ENCODE measurements at regions not wholly inside any gene's neighbourhood (a gene's known extent, or its start where the extent isn't known, plus 50 kb on each side); places are given as distances from the start of the nearest gene placed in this dataset.

GRCh38 chr21:39080366-39080765 is 102.9 kb downstream of the PSMG1 start:
- DNase-seq (no peak), ATAC-seq (ENCODE audit: insufficient read depth, low FRiP score) (no peak)
- Histone ChIP-seq H3K4me3 (no peak overlapping the region), H3K9ac (ENCODE audit: insufficient read depth in 1 of 2, low read length in 2 of 2) (no peak overlapping the region), H3K27ac (ENCODE audit: low read depth in 1 of 2, low read length in 1 of 2) (no peak overlapping the region), H3K4me1 (ENCODE audit: control insufficient read depth in 5 of 5, insufficient read depth in 5 of 5, low read length in 5 of 5) (peaks cover 0 to 15% (median 7%) of the 10 kb centered on the region in 5 donors), H3K36me3 (ENCODE audit: control insufficient read depth in 4 of 4, insufficient read depth in 4 of 4, low read length in 4 of 4) (no peaks in the 10 kb centered on the region), H3K27me3 (ENCODE audit: control insufficient read depth in 3 of 3, insufficient read depth in 3 of 3, low read length in 2 of 3) (no peaks in the 10 kb centered on the region), H3K9me3 (ENCODE audit: control insufficient read depth in 4 of 4, insufficient read depth in 3 of 4, low read length in 3 of 4) (no peaks in the 10 kb centered on the region)
- 80 to 91% methylated on average over 5 of the region's 5 CpGs for WGBS, 2 donors
- TF ChIP-seq CTCF (IDR thresholded peaks at IDR 0.05; ENCODE audit: control extremely low read depth, extremely low read depth): no peak

GRCh38 chr21:39079617-39080016 is 103.6 kb downstream of the PSMG1 start:
- DNase-seq (peak; percentile 40 to 64 (median 47)), ATAC-seq (ENCODE audit: insufficient read depth, low FRiP score) (peak; percentile 76)
- H3K9me3 ChIP-seq (ENCODE audit: control insufficient read depth in 4 of 4, insufficient read depth in 3 of 4, low read length in 3 of 4): no peaks in the 10 kb centered on the region
- no peaks in the 10 kb centered on the region for H3K36me3 ChIP-seq (ENCODE audit: control insufficient read depth in 4 of 4, insufficient read depth in 4 of 4, low read length in 4 of 4)
- H3K4me1 ChIP-seq (ENCODE audit: control insufficient read depth in 5 of 5, insufficient read depth in 5 of 5, low read length in 5 of 5): peaks cover 0 to 11% (median 7%) of the 10 kb centered on the region in 5 donors
- TF ChIP-seq CTCF (IDR thresholded peaks at IDR 0.05; ENCODE audit: control extremely low read depth, extremely low read depth): no peak
- H3K4me3 ChIP-seq: no peak overlapping the region
- peak overlapping the region in 1 of 2 donors; percentile 78 for H3K27ac ChIP-seq (ENCODE audit: low read depth in 1 of 2, low read length in 1 of 2)
- WGBS, 2 donors: 24 to 53% methylated on average over 15 of the region's 15 CpGs
- H3K27me3 ChIP-seq (ENCODE audit: control insufficient read depth in 3 of 3, insufficient read depth in 3 of 3, low read length in 2 of 3): no peaks in the 10 kb centered on the region
- H3K9ac ChIP-seq (ENCODE audit: insufficient read depth in 1 of 2, low read length in 2 of 2): no peak overlapping the region

- peaks cover 0 to 13% (median 5%) of the 10 kb centered on the region in 5 donors for H3K4me1 ChIP-seq (ENCODE audit: control insufficient read depth in 5 of 5, insufficient read depth in 5 of 5, low read length in 5 of 5)
- no peak overlapping the region for H3K4me3 ChIP-seq
- no peak for DNase-seq
- H3K9ac ChIP-seq (ENCODE audit: insufficient read depth in 1 of 2, low read length in 2 of 2): no peak overlapping the region
- WGBS, 2 donors: 85 to 86% methylated on average over 5 of the region's 5 CpGs
- H3K36me3 ChIP-seq (ENCODE audit: control insufficient read depth in 4 of 4, insufficient read depth in 4 of 4, low read length in 4 of 4): no peaks in the 10 kb centered on the region
- peak overlapping the region in 1 of 2 donors; percentile 78 for H3K27ac ChIP-seq (ENCODE audit: low read depth in 1 of 2, low read length in 1 of 2)
- no peaks in the 10 kb centered on the region for H3K9me3 ChIP-seq (ENCODE audit: control insufficient read depth in 4 of 4, insufficient read depth in 3 of 4, low read length in 3 of 4)
- no peak for TF ChIP-seq CTCF (IDR thresholded peaks at IDR 0.05; ENCODE audit: control extremely low read depth, extremely low read depth)
- ATAC-seq (ENCODE audit: insufficient read depth, low FRiP score): no peak
- no peaks in the 10 kb centered on the region for H3K27me3 ChIP-seq (ENCODE audit: control insufficient read depth in 3 of 3, insufficient read depth in 3 of 3, low read length in 2 of 3)
These were observed 104.8 kb downstream of the PSMG1 start for GRCh38 chr21:39078322-39079065.

Data from lung (tissue), 11 donors.